ENCODE measurements at regions not wholly inside any gene's neighbourhood (a gene's known extent, or its start where the extent isn't known, plus 50 kb on each side); places are given as distances from the start of the nearest gene placed in this dataset.
A peak's percentile ranks its signal among the peaks of the same experiment; 100 is the strongest.

DNA sequence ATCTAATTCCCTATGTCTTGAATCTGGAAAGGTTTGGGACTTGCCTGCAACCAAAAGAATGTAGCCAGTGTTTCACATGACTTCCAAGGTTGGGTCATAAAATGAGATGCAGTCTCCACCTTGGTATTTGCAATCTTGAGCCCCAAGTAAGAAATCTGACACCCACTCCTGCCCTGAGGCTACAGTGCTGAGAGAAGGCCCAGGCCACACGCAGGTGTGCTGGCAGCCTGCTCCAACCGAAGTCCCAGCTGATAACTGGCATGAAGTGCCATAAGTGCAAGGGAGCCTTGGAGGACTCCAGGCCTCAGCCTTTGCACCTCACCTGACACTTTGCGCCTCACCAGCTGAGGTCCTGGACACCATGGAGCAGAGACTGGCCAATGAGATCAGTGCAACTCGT, 182.7 kb downstream of the ANAPC1 start:
- no peak overlapping the region; the same call in 1 of the 2 replicates for H3K27ac ChIP-seq

DNA sequence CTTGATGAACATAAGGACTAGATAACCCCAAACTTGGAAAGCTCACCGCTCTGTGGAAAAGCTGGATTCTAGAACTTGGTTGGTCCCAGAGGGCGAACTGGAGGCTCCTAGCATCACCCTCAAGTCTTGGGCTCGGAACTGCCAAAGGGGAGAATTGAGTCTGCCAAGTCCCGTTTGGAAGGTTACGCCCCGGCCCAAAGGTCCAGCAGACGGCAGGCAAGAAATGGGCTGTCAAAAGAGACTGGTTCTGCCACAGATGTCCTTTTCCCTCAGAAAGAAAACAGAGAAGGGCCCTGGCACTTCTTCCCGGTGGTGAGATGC, 182.2 kb downstream of the ANAPC1 start:
- no peak for TF ChIP-seq ZFX (IDR thresholded peaks at IDR 0.05)
- H3K27ac ChIP-seq: no peak overlapping the region; the same call in 1 of the 2 replicates

More for the DNA sequence above, 182.7 kb downstream of the ANAPC1 start:
- no peak for TF ChIP-seq ZFX (IDR thresholded peaks at IDR 0.05)
- TF ChIP-seq, protein P1, sequence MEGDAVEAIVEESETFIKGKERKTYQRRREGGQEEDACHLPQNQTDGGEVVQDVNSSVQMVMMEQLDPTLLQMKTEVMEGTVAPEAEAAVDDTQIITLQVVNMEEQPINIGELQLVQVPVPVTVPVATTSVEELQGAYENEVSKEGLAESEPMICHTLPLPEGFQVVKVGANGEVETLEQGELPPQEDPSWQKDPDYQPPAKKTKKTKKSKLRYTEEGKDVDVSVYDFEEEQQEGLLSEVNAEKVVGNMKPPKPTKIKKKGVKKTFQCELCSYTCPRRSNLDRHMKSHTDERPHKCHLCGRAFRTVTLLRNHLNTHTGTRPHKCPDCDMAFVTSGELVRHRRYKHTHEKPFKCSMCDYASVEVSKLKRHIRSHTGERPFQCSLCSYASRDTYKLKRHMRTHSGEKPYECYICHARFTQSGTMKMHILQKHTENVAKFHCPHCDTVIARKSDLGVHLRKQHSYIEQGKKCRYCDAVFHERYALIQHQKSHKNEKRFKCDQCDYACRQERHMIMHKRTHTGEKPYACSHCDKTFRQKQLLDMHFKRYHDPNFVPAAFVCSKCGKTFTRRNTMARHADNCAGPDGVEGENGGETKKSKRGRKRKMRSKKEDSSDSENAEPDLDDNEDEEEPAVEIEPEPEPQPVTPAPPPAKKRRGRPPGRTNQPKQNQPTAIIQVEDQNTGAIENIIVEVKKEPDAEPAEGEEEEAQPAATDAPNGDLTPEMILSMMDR (conservative IDR thresholded peaks at IDR 0.05): no peak

DNA sequence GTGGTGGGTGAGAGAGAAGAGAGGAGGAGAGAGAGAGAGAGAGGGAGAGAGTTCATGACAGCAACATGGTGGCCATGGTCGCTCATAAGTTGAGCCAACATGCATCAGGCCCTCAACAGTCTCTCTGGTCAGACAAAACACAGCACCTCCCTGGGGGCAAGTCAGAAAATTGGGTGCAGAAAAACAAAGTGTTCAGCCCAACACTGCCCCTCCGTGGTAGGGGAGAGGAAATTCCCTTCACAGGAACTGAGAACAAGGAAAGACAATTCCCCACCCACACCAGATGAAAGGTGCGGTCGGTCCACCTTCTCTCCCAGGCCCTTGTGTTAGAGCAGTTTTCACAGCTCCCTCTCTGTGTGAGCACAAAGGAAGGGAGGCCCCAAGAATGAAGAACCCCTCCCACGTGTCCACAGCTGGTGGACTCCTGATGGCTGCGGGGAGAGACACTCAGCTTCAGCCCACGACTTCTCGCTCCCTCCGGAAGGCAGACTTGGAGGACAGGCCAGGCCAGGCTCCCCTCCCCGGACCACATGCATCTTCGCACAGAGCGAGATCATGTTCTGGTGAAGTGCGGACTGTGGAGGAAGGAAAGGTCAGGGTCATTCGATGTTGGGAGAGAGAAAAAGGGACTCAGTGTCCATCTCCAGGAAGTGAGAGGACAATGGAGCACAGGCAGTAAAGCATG, 181.7 kb downstream of the ANAPC1 start:
- TF ChIP-seq, protein P1 (conservative IDR thresholded peaks at IDR 0.05): peak; percentile 79
- TF ChIP-seq ZFX (IDR thresholded peaks at IDR 0.05): no peak
- H3K27ac ChIP-seq: no peak overlapping the region; the same call in 1 of the 2 replicates

DNA sequence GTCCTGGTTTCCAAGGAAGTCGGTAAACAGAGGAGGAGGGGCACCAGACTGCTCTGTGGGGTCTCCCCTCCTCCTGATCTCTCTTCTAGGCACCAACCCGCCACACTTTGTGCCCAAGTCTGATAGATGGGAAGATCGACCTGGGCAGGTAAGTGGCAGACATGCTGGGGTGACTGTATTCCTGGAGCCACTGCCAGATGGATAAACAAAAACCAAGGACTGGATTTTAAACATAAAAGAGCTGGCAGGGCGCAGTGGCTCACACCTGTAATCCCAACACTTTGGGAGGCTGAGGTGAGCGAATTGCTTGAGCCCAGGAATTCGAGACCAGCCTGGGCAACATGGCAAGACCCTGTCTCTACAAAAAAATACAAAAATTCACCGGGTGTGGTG, 181.2 kb downstream of the ANAPC1 start:
- H3K27ac ChIP-seq: no peak overlapping the region; the same call in 1 of the 2 replicates
- TF ChIP-seq, protein P1 (conservative IDR thresholded peaks at IDR 0.05): no peak
- no peak for TF ChIP-seq ZFX (IDR thresholded peaks at IDR 0.05)

DNA sequence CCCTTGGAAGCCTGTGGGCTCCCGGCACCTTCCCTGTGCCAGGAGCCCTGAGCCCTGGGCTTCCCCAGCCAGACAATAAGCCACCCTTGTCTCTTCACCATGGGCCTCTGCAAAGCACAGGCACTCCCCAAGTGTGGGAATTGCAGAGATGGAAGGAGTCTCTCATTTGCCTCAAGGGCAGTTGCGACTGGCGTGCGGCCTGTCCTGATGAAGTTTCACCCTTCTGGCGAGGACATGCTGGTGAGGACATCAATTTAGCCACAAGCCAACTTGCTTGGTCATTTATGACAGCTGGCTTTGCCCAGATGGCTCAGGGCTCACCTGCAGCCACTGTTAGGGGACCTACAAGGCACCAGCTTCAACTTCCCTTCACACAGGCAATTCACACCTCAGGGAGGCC, 180.2 kb downstream of the ANAPC1 start:
- no peak overlapping the region for H3K27ac ChIP-seq
- TF ChIP-seq, protein P1 (conservative IDR thresholded peaks at IDR 0.05): no peak
- TF ChIP-seq ZFX (IDR thresholded peaks at IDR 0.05): no peak

DNA sequence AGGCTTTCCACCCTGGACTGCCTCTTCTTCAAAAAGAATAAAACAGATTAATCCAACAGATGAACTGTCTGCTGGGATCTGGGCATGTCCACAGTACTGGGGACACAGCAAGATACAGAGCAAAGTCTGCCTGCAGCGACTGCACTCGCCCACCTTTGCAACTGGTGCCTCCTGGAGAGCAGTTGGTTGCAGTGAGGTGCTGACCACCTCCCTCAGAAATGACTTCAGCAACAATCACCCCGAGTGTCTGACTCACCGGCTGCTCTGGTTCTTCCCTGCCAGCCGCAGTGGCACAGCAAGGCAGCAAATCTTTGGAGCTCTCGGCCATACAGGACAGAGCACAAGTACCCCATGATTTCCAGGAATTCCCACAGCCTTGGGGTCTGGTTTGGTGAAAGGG, 179.7 kb downstream of the ANAPC1 start:
- H3K27ac ChIP-seq: no peak overlapping the region
- TF ChIP-seq ZFX (IDR thresholded peaks at IDR 0.05): no peak
- TF ChIP-seq, protein P1 (conservative IDR thresholded peaks at IDR 0.05): no peak

DNA sequence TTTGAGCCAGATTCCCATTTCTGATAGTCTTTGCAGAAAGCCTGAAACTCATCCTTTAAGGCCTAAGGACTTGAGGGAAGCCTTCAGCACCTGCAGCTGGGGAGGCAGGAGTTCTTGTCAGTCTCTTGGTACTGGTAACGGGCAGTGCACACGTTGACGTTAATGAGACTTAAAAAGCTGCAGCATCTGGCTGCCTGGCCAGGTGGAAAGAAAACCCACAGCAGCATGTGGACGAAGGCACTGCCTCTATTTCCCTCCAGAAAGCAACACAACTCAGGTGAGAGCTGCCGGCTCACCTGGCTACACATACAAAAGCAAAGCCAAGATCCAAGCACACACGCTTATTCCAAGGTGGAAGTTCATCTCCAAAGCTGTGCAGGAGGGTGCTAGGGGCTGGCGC, 178.8 kb downstream of the ANAPC1 start:
- no peak for TF ChIP-seq ZFX (IDR thresholded peaks at IDR 0.05)
- TF ChIP-seq, protein P1 (conservative IDR thresholded peaks at IDR 0.05): no peak
- H3K27ac ChIP-seq: no peak overlapping the region

DNA sequence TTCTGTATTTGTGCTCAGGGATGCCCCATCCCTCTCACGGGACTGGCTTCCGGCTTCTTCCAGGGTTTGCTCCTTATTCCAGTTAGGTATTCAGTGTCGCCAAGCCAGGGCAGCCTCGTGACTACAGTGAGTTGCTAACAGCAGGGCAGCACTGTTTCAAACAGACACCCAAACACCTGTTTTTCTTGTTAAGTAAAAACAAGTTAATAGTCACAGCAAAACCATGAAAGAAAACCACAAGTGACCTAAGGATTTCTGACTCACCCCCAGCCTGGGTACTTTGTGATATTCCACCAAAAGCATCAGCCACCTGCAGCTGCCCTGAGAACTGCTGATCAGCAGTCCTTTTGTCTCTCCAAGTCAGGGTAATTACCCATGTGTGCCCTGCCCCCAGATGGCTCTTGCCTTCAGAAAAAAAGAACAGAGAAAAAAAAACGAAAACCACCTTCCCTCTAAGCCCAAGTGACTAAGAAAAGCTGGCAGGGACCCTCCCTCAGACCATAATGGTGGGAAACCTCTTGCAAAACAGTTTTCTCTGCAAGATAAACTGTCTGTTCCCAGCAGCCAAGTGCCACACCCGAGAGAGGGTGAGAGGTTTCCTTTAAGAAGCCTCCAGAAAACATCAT, 178.2 kb downstream of the ANAPC1 start:
- H3K27ac ChIP-seq: no peak overlapping the region
- TF ChIP-seq ZFX (IDR thresholded peaks at IDR 0.05): no peak
- TF ChIP-seq, protein P1 (conservative IDR thresholded peaks at IDR 0.05): no peak
